ENCODE measurements at regions not wholly inside any gene's neighbourhood (a gene's known extent, or its start where the extent isn't known, plus 50 kb on each side); places are given as distances from the start of the nearest gene placed in this dataset.

- TF ChIP-seq POLR2A (IDR thresholded peaks at IDR 0.05; ENCODE audit: low read length): no peak
- TF ChIP-seq, protein P1, sequence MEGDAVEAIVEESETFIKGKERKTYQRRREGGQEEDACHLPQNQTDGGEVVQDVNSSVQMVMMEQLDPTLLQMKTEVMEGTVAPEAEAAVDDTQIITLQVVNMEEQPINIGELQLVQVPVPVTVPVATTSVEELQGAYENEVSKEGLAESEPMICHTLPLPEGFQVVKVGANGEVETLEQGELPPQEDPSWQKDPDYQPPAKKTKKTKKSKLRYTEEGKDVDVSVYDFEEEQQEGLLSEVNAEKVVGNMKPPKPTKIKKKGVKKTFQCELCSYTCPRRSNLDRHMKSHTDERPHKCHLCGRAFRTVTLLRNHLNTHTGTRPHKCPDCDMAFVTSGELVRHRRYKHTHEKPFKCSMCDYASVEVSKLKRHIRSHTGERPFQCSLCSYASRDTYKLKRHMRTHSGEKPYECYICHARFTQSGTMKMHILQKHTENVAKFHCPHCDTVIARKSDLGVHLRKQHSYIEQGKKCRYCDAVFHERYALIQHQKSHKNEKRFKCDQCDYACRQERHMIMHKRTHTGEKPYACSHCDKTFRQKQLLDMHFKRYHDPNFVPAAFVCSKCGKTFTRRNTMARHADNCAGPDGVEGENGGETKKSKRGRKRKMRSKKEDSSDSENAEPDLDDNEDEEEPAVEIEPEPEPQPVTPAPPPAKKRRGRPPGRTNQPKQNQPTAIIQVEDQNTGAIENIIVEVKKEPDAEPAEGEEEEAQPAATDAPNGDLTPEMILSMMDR (IDR thresholded peaks at IDR 0.05): no peak
- no peak for TF ChIP-seq ESRRA (IDR thresholded peaks at IDR 0.05; ENCODE audit: borderline replicate concordance, low read length)
- TF ChIP-seq BHLHE40 (IDR thresholded peaks at IDR 0.05; ENCODE audit: low read depth, low read length): no peak
- TF ChIP-seq RCOR1 (IDR thresholded peaks at IDR 0.05; ENCODE audit: low read depth, low read length): no peak
Measured at GRCh38 chr10:30199376-30200016, 140.1 kb upstream of the JCAD start.
